ENCODE measurements at regions not wholly inside any gene's neighbourhood (a gene's known extent, or its start where the extent isn't known, plus 50 kb on each side); places are given as distances from the start of the nearest gene placed in this dataset.
"Not testable (repeated sequence)": the region's sequence is repeated elsewhere in the genome, so short reads cannot be mapped to it uniquely, and the experiment has no call there.

GRCh38 chr6:134443009-134443408 is 125.1 kb upstream of the SGK1 start:
- DNase-seq, result no peak

- no peak for DNase-seq
These were observed 124.2 kb upstream of the SGK1 start for GRCh38 chr6:134442073-134442472.

GRCh38 chr6:134438837-134439236 is 120.9 kb upstream of the SGK1 start:
- DNase-seq, result no peak

- no peak for DNase-seq
These were observed 119.5 kb upstream of the SGK1 start for GRCh38 chr6:134437376-134437775.

- DNase-seq, result no peak
These were observed 119.0 kb upstream of the SGK1 start for GRCh38 chr6:134436950-134437349.

GRCh38 chr6:134436281-134436815 is 118.4 kb upstream of the SGK1 start:
- peak; percentile 49 for DNase-seq

GRCh38 chr6:134435814-134436280 is 117.9 kb upstream of the SGK1 start:
- no peak for DNase-seq

GRCh38 chr6:134434019-134434942 is 116.4 kb upstream of the SGK1 start:
- DNase-seq, result no peak

- DNase-seq, result no peak
These were observed 114.1 kb upstream of the SGK1 start for GRCh38 chr6:134432036-134432435.

GRCh38 chr6:134431421-134431859 is 113.5 kb upstream of the SGK1 start:
- no peak for DNase-seq

GRCh38 chr6:134429861-134430380 is 112.0 kb upstream of the SGK1 start:
- DNase-seq, result no peak

GRCh38 chr6:134427721-134428120 is 109.8 kb upstream of the SGK1 start:
- no peak for DNase-seq

- no peak for DNase-seq
These were observed 108.7 kb upstream of the SGK1 start for GRCh38 chr6:134426623-134427022.

- DNase-seq, result not testable (repeated sequence)
These were observed 108.0 kb upstream of the SGK1 start for GRCh38 chr6:134425917-134426316.

- no peak for DNase-seq
These were observed 107.6 kb upstream of the SGK1 start for GRCh38 chr6:134425513-134425912.

- no peak for DNase-seq
These were observed 106.9 kb upstream of the SGK1 start for GRCh38 chr6:134424798-134425170.

- no peak for DNase-seq
These were observed 106.4 kb upstream of the SGK1 start for GRCh38 chr6:134424165-134424797.

GRCh38 chr6:134422426-134423231 is 104.7 kb upstream of the SGK1 start:
- no peak for DNase-seq

GRCh38 chr6:134421501-134421900 is 103.6 kb upstream of the SGK1 start:
- no peak for DNase-seq

GRCh38 chr6:134420614-134421181 is 102.8 kb upstream of the SGK1 start:
- no peak for DNase-seq

GRCh38 chr6:134419716-134420115 is 101.8 kb upstream of the SGK1 start:
- DNase-seq, result no peak

- no peak for DNase-seq
These were observed 98.7 kb upstream of the SGK1 start for GRCh38 chr6:134416418-134417154.
